IMR-90 (cell line): ENCODE measurements at regions not wholly inside any gene's neighbourhood (a gene's known extent, or its start where the extent isn't known, plus 50 kb on each side); places are given as distances from the start of the nearest gene placed in this dataset.

ENCODE experiments used
- ATAC-seq: fragments of 200-7000 bp; cut with Tn5 transposase; 2 replicates; pipeline ENCODE4 v1.9.1; 2020; ENCODE audit warnings: low read depth, mild to moderate bottlenecking, moderate library complexity
- BruUV-seq: library from RNA; stranded (reverse); fragments of 400-500 nt; replicated peaks from 2 replicates; lab custom pipeline; 2021; lab: Mats Ljungman, UMichigan
- CTCF ChIA-PET: fragments of 300-600 bp; formaldehyde crosslinking; extraction: SDS; loops from one replicate; lab custom pipeline; 2021; ENCODE audit warnings: antibody characterized with exemption; lab: Yijun Ruan, JAX
- POLR2A ChIA-PET: fragments of 300-600 bp; sonication (Branson Sonifier 250); formaldehyde crosslinking; loops from one replicate; lab custom pipeline; 2022; ENCODE audit warnings: antibody characterized with exemption; ENCODE audit not compliant: unreplicated experiment; lab: Charles Lee
- DNase-seq: peaks from one replicate; pipeline ENCODE4 v3.0.0; 2013
- H2AFZ ChIP-seq: replicated peaks from 2 replicates; pipeline ENCODE3; 2013; ENCODE audit warnings: low read length, mild to moderate bottlenecking; ENCODE audit not compliant: poor library complexity
- H2AK5ac ChIP-seq: 2 replicates; pipeline ENCODE4 v1.6.1; 2013; ENCODE audit warnings: low read depth, low read length, inconsistent platforms
- H2AK9ac ChIP-seq: replicated peaks from 2 replicates; pipeline ENCODE3; 2013; ENCODE audit warnings: mild to moderate bottlenecking, low read depth, low read length, moderate library complexity; ENCODE audit not compliant: poor library complexity
- H2BK120ac ChIP-seq: 2 replicates; pipeline ENCODE4 v1.6.1; 2013; ENCODE audit warnings: low read depth, low read length, inconsistent platforms
- H2BK15ac ChIP-seq: 3 replicates; pipeline ENCODE4 v1.6.1; 2013; ENCODE audit warnings: low read depth, low read length, inconsistent platforms
- H2BK20ac ChIP-seq: 2 replicates; pipeline ENCODE4 v1.6.1; 2013; ENCODE audit warnings: low read depth, mild to moderate bottlenecking, inconsistent platforms, low read length, moderate library complexity
- H2BK5ac ChIP-seq: 2 replicates; pipeline ENCODE4 v1.6.1; 2013; ENCODE audit warnings: mild to moderate bottlenecking, low read depth, low read length, inconsistent platforms; ENCODE audit not compliant: poor library complexity, severe bottlenecking
- H3K14ac ChIP-seq: replicated peaks from 2 replicates; pipeline ENCODE4 v1.6.1; 2013; ENCODE audit warnings: low read depth, low read length, inconsistent platforms
- H3K18ac ChIP-seq: 2 replicates; pipeline ENCODE4 v1.6.1; 2013; ENCODE audit warnings: low read depth, low read length, control low read depth
- H3K23ac ChIP-seq: 2 replicates; pipeline ENCODE4 v1.6.1; 2013; ENCODE audit warnings: low read depth, low read length, inconsistent platforms
- H3K27ac ChIP-seq: 2 replicates; pipeline ENCODE4 v1.5.1; 2013; ENCODE audit warnings: mild to moderate bottlenecking, control low read depth, low read length; ENCODE audit not compliant: insufficient read depth
- H3K27me3 ChIP-seq: 2 replicates; pipeline ENCODE4 v1.6.1; 2013; ENCODE audit warnings: low read length; ENCODE audit not compliant: control insufficient read depth, insufficient read depth
- H3K36me3 ChIP-seq: 2 replicates; pipeline ENCODE4 v1.6.1; 2013; ENCODE audit warnings: low read length, mixed read lengths; ENCODE audit not compliant: control insufficient read depth, insufficient read depth
- H3K4ac ChIP-seq: 2 replicates; pipeline ENCODE4 v1.6.1; 2013; ENCODE audit warnings: low read depth, low read length, inconsistent platforms
- H3K4me1 ChIP-seq: 2 replicates; pipeline ENCODE4 v1.6.1; 2013; ENCODE audit warnings: low read length, mixed read lengths; ENCODE audit not compliant: control insufficient read depth, insufficient read depth
- H3K4me2 ChIP-seq: 2 replicates; pipeline ENCODE4 v1.6.1; 2013; ENCODE audit warnings: low read depth, mild to moderate bottlenecking, control low read depth, low read length, moderate library complexity
- H3K4me3 ChIP-seq: 2 replicates; pipeline ENCODE4 v1.5.1; 2013; ENCODE audit warnings: low read depth, mild to moderate bottlenecking, control low read depth, low read length, moderate library complexity; ENCODE audit not compliant: insufficient read depth
- H3K56ac ChIP-seq: 2 replicates; pipeline ENCODE4 v1.6.1; 2013; ENCODE audit warnings: low read length, inconsistent platforms; ENCODE audit not compliant: insufficient read depth; ENCODE audit errors: extremely low read depth
- H3K79me1 ChIP-seq, 2 experiments: 2 replicates each; pipeline ENCODE4 v1.6.1; 2013; ENCODE audit warnings: low read length in 2 of 2, inconsistent platforms in 1 of 2, low read depth in 1 of 2
- H3K9ac ChIP-seq: 2 replicates; pipeline ENCODE4 v1.6.1; 2013; ENCODE audit warnings: low read depth, low read length, control low read depth
- H3K9me1 ChIP-seq: 2 replicates; pipeline ENCODE4 v1.6.1; 2013; ENCODE audit warnings: low read length, inconsistent platforms; ENCODE audit not compliant: insufficient read depth
- H3K9me3 ChIP-seq: 2 replicates; pipeline ENCODE4 v1.6.1; 2013; ENCODE audit warnings: low read length; ENCODE audit not compliant: control insufficient read depth, insufficient read depth
- H4K20me1 ChIP-seq: 2 replicates; pipeline ENCODE4 v1.6.1; 2013; ENCODE audit warnings: low read length, inconsistent platforms; ENCODE audit not compliant: insufficient read depth
- H4K5ac ChIP-seq: 2 replicates; pipeline ENCODE4 v1.6.1; 2013; ENCODE audit warnings: mild to moderate bottlenecking, low read depth, low read length, control low read depth
- H4K8ac ChIP-seq, 2 experiments: 2 replicates each; pipeline ENCODE4 v1.6.1; 2013; ENCODE audit warnings: low read depth in 2 of 2, low read length in 2 of 2, control low read depth in 1 of 2, inconsistent platforms in 1 of 2
- H4K91ac ChIP-seq: 2 replicates; pipeline ENCODE4 v1.6.1; 2013; ENCODE audit warnings: low read depth, low read length, inconsistent platforms; ENCODE audit not compliant: insufficient read depth
- CHD1 ChIP-seq: IDR thresholded peaks from 2 replicates; pipeline ENCODE4 v1.6.1; 2012; ENCODE audit warnings: low read depth, low read length, improper control_type of control experiment
- NFE2L2 ChIP-seq: fragments of 150-350 bp; IDR thresholded peaks from 2 replicates; pipeline ENCODE4 v1.6.1; 2016; ENCODE audit warnings: low read depth, mild to moderate bottlenecking, low read length
- RAD21 ChIP-seq: IDR thresholded peaks from 2 replicates; pipeline ENCODE4 v1.6.1; 2012; ENCODE audit warnings: low read length, improper control_type of control experiment
- RCOR1 ChIP-seq: IDR thresholded peaks from 2 replicates; pipeline ENCODE4 v1.6.1; 2012; ENCODE audit warnings: mild to moderate bottlenecking, low read length, improper control_type of control experiment; ENCODE audit not compliant: insufficient replicate concordance
- WGBS, 2 experiments: methylation state at CpG; one replicate each; pipeline versions ENCODE4 v1.1.5 to v1.1.7; 2013; ENCODE audit warnings: missing lambda C conversion rate in 2 of 2; ENCODE audit not compliant: insufficient read length in 1 of 2; ENCODE audit errors: extremely low coverage in 2 of 2; 5-methylcytosine and 5-hydroxymethylcytosine counted together
- dilution Hi-C: fragments of 300-500 bp; cut with HindIII; formaldehyde crosslinking; loops from one replicate; pipeline ENCODE4 v1.14.3; 2018; ENCODE audit warnings: low sequenced_read_pairs; ENCODE audit not compliant: unreplicated experiment
- in situ Hi-C: fragments of 300-500 bp; cut with MboI; formaldehyde crosslinking; loops from 3 replicates; pipeline ENCODE4 v1.14.3; 2019; ENCODE audit warnings: low sequenced_read_pairs, inconsistent platforms, mixed read lengths
- intact Hi-C: fragments of 100-400 bp; cut with micrococcal nuclease; formaldehyde crosslinking; loops from 2 replicates; pipeline ENCODE4 v1.10.0; 2022
- TF ChIP-seq, protein P1 (sequence below): fragments of 150-350 bp; IDR thresholded peaks from 2 replicates; pipeline ENCODE4 v1.6.1; 2017; ENCODE audit warnings: mild to moderate bottlenecking, antibody characterized with exemption, low read length, low read depth
- TF ChIP-seq, protein P2 (sequence below): fragments of 150-350 bp; IDR thresholded peaks from 2 replicates; pipeline ENCODE4 v1.6.1; 2016; ENCODE audit warnings: low read depth, mild to moderate bottlenecking, low read length, moderate library complexity, borderline replicate concordance
- TF ChIP-seq, protein P3 (sequence below): conservative IDR thresholded peaks from 2 replicates; pipeline ENCODE4 v1.5.1; 2012; ENCODE audit warnings: mild to moderate bottlenecking, low read depth, low read length, improper control_type of control experiment

DNA sequence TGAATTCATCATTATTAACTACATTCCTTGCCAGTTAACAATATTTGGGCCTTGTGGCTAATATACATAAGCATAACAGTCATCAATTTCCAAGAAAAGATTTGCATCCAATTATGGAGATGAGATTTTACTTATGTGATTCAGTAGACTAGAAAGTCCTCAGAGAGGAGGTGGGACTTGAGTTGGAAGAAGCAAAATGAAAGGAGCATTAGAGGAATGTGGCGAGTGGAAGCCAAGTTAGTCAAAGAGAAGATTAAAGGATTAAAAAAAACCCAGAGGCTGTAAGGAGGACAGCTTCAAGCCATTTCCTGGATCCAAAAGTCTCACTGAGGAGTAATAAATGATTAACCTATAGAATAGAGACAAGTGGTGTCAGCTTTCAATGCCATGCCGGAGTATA lies 1099.4 kb upstream of the IGFBP7 start:
- Histone ChIP-seq H3K27ac (no peak overlapping the region), H2BK20ac (no peak overlapping the region), H4K91ac (no peak overlapping the region), H2BK120ac (no peak overlapping the region), H3K56ac (no peak overlapping the region), H3K14ac (no peak overlapping the region), H4K5ac (no peak overlapping the region), H3K18ac (no peak overlapping the region), H3K4me2 (no peak overlapping the region), H3K23ac (no peak overlapping the region), H4K20me1 (no peaks in the 10 kb centered on the region), H3K4me3 (no peak overlapping the region), H3K27me3 (no peaks in the 10 kb centered on the region), H4K8ac (no peak overlapping the region), H2AFZ (no peak overlapping the region), H2BK15ac (no peak overlapping the region), H3K4ac (no peak overlapping the region), H3K4me1 (no peaks in the 10 kb centered on the region), H3K9me3 (peaks cover 4% of the 10 kb centered on the region), H3K9me1 (no peaks in the 10 kb centered on the region), H2AK5ac (no peak overlapping the region), H2BK5ac (no peak overlapping the region), H3K9ac (no peak overlapping the region), H3K79me1 (no peaks in the 10 kb centered on the region), H3K36me3 (no peaks in the 10 kb centered on the region), H2AK9ac (no peak overlapping the region)
- BruUV-seq, result no TSS peak
- CTCF ChIA-PET, result no interaction called here
- dilution Hi-C loops (no loop called here), intact Hi-C loops (no loop called here), in situ Hi-C loops (no loop called here)
- DNase-seq (no peak), ATAC-seq (no peak)
- WGBS, 2 experiments, result no CpG with 5 or more reads among the region's 2 CpGs
- POLR2A ChIA-PET, result no interaction called here
- TF ChIP-seq, protein P1, sequence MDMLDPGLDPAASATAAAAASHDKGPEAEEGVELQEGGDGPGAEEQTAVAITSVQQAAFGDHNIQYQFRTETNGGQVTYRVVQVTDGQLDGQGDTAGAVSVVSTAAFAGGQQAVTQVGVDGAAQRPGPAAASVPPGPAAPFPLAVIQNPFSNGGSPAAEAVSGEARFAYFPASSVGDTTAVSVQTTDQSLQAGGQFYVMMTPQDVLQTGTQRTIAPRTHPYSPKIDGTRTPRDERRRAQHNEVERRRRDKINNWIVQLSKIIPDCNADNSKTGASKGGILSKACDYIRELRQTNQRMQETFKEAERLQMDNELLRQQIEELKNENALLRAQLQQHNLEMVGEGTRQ, result no peak
- TF ChIP-seq CHD1 (no peak), NFE2L2 (no peak), RAD21 (no peak), RCOR1 (no peak)
- TF ChIP-seq, protein P2, sequence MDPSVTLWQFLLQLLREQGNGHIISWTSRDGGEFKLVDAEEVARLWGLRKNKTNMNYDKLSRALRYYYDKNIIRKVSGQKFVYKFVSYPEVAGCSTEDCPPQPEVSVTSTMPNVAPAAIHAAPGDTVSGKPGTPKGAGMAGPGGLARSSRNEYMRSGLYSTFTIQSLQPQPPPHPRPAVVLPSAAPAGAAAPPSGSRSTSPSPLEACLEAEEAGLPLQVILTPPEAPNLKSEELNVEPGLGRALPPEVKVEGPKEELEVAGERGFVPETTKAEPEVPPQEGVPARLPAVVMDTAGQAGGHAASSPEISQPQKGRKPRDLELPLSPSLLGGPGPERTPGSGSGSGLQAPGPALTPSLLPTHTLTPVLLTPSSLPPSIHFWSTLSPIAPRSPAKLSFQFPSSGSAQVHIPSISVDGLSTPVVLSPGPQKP, result no peak
- TF ChIP-seq, protein P3, sequence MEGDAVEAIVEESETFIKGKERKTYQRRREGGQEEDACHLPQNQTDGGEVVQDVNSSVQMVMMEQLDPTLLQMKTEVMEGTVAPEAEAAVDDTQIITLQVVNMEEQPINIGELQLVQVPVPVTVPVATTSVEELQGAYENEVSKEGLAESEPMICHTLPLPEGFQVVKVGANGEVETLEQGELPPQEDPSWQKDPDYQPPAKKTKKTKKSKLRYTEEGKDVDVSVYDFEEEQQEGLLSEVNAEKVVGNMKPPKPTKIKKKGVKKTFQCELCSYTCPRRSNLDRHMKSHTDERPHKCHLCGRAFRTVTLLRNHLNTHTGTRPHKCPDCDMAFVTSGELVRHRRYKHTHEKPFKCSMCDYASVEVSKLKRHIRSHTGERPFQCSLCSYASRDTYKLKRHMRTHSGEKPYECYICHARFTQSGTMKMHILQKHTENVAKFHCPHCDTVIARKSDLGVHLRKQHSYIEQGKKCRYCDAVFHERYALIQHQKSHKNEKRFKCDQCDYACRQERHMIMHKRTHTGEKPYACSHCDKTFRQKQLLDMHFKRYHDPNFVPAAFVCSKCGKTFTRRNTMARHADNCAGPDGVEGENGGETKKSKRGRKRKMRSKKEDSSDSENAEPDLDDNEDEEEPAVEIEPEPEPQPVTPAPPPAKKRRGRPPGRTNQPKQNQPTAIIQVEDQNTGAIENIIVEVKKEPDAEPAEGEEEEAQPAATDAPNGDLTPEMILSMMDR, result no peak
